ENCODE measurements at regions not wholly inside any gene's neighbourhood (a gene's known extent, or its start where the extent isn't known, plus 50 kb on each side); places are given as distances from the start of the nearest gene placed in this dataset.
"Not testable (repeated sequence)": the region's sequence is repeated elsewhere in the genome, so short reads cannot be mapped to it uniquely, and the experiment has no call there.

- no peak for DNase-seq (ENCODE audit: low read depth)
Measured at GRCh38 chr1:64361974-64362373, 108.0 kb upstream of the CACHD1 start.

DNA sequence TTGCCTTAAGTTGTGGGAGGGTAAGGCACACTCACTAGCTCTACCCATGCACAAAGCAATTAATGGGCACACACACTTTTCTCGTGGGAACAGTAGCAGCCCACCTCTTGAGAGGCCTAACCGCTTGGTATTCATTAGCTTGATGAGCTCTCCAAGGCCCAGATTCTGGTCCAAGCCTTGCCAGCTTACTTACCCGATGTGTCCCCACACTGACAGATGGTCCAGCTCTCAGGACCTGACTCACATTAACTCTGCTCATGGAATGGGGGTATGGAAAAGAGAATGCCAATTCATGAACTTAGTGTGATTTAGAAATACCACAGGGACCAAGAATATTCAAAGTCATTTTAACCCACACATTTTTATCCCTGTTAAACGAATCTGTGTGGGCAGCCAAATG, 106.8 kb upstream of the CACHD1 start:
- no peak for DNase-seq (ENCODE audit: low read depth)

DNA sequence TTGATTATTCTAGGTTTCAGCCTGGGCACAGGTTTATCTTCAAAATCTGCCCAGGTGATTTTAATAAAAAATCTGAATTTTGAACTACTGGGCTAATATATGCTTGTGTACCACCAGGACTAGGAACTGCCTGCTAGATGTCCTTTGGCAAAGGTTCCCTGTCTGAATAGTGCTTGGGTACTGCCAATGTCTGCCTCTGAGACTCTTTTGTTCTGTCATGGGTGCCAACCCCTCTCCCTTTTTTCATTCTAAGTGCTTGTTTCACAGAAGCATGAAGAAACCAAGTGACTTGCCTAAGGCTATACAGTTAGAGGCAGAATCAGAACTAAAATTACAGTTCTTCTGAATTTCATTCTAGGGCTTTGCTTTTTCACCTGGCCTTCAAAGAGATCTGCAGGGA, 106.3 kb upstream of the CACHD1 start:
- DNase-seq (ENCODE audit: low read depth), result no peak

DNA sequence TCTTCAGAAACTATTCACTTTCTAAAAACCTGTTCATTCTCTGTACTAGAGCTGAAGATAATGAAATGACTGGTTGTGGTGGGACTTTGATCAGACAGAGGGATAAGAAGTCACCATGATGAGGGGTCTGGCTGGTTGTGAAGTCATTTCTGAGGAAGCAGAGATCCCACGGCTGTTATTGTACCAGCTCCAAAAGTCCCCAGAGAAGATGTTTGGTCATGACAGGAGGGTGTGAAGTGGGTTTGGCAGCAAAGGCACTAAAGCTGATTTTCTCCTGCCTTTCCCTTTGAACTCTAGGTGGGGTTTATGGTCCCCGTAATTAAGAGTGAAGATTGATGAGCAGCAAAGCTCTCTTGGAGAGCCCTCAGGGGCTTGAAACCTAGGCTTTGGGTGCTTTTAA, 103.1 kb upstream of the CACHD1 start:
- DNase-seq (ENCODE audit: low read depth), result no peak

- no peak for DNase-seq (ENCODE audit: low read depth)
Measured at GRCh38 chr1:64368344-64368743, 101.6 kb upstream of the CACHD1 start.

DNA sequence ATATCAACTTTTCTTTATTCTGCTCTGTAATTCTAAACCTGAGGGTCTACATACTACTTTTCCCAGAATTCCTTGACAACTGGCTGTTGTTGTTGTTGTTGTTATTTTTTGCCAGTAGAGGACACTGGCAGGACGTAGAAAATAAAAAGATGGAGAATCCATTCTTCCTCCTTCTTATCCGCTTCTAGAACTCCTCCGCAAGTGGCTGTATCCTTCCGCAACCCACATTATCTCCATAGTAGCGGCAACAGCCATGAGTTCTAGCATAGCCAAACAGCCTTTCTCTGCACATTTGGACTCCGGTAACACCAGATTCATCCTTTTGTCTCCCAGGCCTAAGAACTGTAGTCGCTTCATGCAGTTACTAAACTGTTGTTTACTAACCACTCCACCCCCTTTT, 91.1 kb upstream of the CACHD1 start:
- no peak for DNase-seq (ENCODE audit: low read depth)

- DNase-seq (ENCODE audit: low read depth), result no peak
Measured at GRCh38 chr1:64387389-64388285, 82.3 kb upstream of the CACHD1 start.

DNA sequence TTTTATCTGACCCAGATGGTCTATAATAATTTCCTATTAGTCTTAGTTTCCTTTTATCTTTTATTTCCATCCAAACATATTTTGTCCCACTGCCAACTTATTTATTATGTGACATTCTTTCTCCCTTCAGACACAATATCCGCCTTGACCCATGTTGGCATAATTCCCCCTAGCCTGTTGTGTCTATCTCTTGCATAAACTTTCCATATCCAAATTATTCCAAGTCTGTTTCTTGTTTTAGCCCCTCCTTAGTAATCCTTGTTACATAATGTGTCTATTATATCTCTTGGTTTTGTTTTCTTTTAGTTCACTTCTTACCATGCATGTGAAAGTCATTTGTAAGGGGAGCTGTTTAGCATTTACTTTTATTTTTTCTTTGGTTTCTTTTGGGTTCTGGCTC, 81.6 kb upstream of the CACHD1 start:
- DNase-seq (ENCODE audit: low read depth), result no peak

DNA sequence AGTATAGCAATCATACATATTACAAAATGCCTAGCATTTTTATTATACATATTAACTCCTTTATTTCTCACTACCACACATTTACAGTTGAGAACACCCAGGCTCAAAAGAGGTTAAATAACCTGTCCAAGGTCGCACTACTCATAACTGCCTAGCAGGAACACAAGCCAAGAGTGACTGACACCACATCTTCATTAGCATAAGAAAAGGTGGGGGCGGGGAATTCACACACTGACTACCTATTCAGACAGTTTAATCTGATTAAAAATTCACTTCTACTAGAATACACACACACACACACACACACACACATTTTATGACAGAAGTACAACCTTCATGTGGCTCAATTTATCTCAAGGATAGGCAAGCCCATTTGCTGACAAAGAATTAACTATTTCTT, 77.8 kb upstream of the CACHD1 start:
- DNase-seq (ENCODE audit: low read depth), result no peak

DNA sequence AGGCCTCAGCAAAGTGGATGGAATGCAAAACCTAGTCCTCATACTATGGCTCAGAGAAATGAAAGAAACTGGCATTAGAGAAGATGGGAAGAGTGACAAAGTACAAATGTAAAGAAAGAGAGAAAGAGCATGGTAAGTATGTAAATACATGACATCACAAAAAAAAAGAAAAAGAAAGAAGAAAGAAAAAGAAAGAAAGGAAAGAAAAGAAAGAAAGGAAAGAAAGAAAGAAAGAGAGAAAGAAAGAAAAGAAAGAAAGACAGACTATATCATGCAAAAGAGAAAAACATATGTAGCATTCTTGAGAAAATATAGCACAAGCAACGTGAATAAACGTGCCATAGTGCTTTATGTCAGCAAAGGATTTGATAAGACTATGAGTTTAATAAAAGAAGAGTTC, 76.1 kb upstream of the CACHD1 start:
- DNase-seq (ENCODE audit: low read depth), result no peak

DNA sequence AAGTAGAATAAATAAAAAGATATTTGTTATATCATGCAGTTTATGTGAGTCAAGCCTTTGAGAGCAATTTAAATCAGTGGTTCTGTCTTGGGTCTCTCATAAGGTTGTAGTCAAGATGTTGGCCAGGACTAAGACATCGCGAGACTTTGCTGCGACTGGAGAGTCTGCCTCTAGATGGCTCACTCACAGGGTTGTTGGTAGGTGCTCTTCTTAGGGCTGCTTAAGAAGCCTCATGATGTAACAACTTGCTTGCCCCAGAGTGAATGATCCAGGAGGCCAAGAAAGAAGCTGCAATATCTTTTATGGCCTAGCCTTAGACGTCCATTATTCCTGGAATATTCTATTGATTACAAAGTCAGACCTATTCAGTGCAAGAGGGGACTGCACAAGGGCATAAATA, 73.1 kb upstream of the CACHD1 start:
- no peak for DNase-seq (ENCODE audit: low read depth)

- no peak for DNase-seq (ENCODE audit: low read depth)
Measured at GRCh38 chr1:64397541-64397940, 72.4 kb upstream of the CACHD1 start.

- DNase-seq (ENCODE audit: low read depth), result no peak
Measured at GRCh38 chr1:64398936-64399335, 71.0 kb upstream of the CACHD1 start.

GRCh38 chr1:64401285-64401684, 68.6 kb upstream of the CACHD1 start:
- no peak for DNase-seq (ENCODE audit: low read depth)

DNA sequence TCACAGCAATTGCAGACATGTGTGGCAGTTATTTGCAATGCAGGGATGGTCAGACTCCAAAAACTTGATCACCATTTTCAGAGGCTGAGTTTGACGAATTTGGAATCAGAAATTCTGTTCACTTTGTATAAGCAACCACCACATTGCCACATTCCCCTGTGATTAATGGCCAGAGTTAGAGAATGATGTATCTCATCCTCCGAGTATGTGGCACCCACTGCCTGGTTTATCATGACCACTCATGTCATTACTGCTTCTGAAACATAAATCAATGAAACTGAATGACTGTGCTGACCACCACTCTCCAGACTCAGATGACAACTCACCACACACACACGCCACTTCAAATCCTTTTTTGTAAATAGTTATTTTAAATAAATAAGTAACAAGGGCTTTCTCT, 66.6 kb upstream of the CACHD1 start:
- peak; percentile 38 for DNase-seq (ENCODE audit: low read depth)

- no peak for DNase-seq (ENCODE audit: low read depth)
Measured at GRCh38 chr1:64404202-64404601, 65.7 kb upstream of the CACHD1 start.

DNA sequence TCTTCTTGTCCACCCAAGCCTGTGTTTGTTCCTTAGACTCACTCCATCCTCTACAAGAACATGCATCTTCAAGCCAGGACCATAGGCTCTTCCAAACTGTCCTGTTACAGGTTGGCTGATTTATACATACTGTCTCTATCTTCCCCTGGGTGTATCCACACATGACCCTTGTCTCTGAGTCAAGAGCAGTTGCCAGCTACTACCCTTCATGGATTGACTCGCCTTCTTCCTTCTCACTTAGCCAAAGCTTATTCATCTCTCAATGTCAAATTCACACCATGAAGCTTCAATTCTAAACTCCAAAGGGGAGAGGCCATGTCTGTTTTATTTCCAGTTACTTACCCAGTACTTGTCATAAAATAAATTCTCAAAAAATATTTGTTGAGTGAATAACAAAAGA, 64.1 kb upstream of the CACHD1 start:
- no peak for DNase-seq (ENCODE audit: low read depth)

- DNase-seq (ENCODE audit: low read depth), result no peak
Measured at GRCh38 chr1:64410217-64410616, 59.7 kb upstream of the CACHD1 start.

DNA sequence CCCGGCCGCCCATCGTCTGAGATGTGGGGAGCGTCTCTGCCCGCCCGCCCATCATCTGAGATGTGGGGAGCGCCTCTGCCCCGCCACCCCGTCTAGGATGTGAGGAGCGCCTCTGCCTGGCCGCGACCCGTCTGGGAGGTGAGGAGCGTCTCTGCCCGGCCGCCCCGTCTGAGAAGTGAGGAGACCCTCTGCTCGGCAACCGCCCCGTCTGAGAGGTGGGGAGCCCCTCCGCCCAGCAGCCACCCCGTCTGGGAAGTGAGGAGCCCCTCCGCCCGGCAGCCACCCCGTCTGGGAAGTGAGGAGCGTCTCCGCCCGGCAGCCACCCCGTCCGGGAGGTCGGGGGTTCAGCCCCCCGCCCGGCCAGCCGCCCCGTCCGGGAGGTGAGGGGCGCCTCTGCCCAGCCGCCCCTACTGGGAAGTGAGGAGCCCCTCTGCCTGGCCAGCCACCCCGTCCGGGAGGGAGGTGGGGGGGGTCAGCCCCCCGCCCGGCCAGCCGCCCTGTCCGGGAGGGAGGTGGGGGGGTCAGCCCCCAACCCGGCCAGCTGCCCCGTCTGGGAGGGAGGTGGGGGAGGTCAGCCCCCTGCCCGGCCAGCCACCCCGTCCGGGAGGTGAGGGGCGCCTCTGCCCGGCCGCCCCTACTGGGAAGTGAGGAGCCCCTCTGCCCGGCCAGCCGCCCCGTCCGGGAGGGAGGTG, 54.9 kb upstream of the CACHD1 start:
- DNase-seq (ENCODE audit: low read depth), result not testable (repeated sequence)

DNA sequence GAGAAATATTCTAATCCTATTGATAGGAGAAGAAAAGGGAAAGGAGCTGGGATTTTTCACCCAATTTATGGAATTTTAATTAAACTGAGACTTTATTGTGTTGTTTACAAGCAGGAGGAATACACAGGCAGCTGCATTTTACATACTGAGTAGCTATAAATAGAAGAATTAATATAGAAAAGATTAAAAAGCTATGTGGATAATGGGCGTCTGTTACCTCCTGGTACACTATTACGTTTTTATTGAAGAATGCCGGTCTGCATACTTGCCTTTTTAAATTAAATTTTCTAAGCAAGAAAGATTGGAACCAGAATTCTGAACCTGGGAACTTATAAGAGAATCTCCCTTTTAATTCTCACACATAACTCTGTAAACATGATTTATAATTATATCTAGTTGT, 52.1 kb upstream of the CACHD1 start:
- DNase-seq (ENCODE audit: low read depth), result no peak
